NCI-H146 (cell line): ENCODE measurements at regions not wholly inside any gene's neighbourhood (a gene's known extent, or its start where the extent isn't known, plus 50 kb on each side); places are given as distances from the start of the nearest gene placed in this dataset.
"Not testable (repeated sequence)": the region's sequence is repeated elsewhere in the genome, so short reads cannot be mapped to it uniquely, and the experiment has no call there.

Experiments used
- DNase-seq: peaks from one replicate; lab custom pipeline; 2025; lab: John Stamatoyannopoulos, UW

DNA sequence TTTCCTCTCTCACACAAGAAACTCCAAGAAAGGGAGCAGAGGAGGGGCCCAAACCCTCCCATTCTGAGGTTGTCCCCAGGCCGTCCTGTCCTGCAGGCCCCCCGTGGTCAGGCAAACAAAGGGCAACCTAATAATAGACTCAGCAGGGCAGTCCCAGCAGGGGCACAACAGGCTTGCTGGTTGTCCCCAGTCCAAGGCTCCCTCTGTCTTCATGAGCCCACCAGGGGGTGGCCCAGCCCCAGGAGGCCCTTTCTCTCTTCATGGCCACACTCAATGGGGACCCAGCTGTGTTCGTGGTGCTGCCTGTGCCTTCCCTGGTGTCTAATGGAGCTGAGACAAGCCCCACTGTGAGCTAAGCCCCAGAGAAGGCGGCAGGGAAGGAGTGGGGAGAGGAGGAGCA is 359.9 kb downstream of the ADGRD1 start:
- DNase-seq: no peak

DNA sequence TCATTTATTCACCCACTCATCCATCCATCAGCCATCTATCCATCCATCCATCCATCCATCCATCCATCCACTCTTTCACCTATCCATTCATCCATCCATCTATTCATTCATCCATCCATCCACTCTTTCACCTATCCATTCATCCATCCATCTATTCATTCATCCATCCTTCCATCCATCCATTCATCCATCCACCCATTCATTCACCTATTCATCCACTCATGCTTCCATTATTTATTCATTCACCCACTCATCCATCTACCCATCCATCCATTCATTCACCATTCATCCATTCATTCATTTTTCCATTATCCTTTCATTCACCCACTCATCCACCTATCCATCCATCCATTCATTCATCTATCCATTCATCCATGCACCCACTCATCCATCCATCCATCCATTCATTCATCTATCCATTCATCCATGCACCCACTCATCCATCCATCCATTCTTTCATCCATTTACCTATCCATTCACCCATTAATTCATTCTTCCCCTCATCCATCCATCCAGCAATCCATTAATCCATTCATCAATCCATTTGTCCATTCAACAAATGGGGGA is 360.9 kb downstream of the ADGRD1 start:
- DNase-seq: no peak

DNA sequence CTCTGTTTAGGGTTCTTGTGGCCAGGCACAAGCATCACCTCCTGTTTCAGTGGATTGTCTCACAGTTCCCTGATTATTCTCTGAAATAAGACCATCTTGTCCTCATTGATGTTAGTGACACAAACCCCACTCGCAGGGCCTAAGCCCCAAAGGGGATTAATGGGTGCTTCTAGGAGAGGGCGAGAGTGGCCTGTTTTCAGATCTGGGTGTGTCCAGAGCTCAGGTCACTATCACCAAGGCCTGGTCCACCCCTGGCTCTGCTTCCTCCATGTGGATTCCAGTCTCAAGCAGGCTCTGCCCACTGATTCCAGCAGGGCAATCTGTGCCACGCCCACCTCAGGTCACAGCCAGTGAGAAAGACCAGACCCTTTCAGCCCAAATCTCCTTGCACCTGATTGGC is 361.9 kb downstream of the ADGRD1 start:
- no peak for DNase-seq

DNA sequence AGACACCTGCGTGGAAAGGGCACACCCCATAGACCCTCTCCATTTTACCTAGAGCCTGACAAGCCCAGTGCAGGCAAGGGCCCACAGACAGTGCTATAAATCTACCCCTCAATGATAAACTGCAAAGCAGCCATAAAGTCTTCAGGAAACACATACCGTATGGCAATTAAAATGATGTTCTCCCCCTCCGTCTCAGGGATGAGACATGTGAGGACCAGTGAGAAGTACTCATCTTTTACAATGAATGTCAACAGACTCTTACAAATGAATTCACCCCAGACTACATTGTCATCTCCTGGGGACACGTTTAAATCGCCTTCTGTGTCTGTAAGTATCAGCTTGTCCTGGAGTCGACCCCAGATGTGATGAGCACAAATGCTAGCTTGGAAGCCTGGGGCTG is 362.7 kb downstream of the ADGRD1 start:
- DNase-seq: no peak

DNA sequence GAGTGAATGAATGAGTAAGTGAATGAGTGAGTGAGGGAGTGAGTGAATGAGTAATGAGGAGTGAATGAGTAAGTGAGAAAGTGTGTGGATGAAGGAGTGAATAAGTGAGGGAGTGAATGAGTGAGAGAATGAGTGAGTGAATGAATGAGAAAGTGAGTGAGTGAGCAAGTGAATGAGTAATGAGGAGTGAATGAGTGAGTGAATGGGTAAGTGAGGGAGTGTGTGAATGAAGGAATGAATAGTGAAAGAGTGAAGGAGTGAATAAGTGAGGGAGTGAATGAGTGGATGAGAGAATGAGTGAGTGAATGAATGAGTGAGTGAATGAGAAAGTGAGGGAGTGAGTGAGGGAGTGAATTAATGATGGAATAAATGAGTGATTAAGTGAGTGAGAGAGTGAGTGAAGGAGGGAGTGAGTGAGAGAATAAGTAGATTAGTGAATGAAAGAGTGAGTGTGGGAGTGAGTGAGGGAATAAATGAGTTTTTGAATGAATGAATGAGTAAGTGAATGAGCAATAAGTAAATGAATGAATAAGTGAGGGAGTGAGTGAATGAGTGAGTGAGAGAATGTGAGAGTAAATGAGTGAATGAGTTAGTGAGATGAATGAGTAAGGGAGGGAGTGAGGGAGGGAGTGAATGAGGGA is 364.5 kb downstream of the ADGRD1 start:
- DNase-seq: no peak

DNA sequence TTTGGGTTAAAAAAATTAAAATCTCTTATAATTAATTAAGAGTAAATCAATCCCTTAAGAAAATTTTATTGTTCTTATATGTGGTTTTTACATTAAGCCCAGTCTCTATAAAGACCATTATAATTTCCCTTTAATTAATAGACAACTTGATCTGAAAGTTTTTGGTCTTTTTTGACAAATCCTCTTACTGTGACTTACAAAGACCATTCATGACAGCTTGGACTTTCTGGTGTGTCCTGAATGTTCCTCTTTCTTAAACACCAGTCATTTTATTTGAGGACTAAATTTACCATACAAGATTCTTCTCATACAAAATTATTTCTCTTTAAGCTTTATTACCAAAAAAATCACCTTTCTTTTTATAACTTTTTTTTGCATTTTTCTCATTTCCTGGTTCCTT is 368.3 kb downstream of the ADGRD1 start:
- DNase-seq: no peak

DNA sequence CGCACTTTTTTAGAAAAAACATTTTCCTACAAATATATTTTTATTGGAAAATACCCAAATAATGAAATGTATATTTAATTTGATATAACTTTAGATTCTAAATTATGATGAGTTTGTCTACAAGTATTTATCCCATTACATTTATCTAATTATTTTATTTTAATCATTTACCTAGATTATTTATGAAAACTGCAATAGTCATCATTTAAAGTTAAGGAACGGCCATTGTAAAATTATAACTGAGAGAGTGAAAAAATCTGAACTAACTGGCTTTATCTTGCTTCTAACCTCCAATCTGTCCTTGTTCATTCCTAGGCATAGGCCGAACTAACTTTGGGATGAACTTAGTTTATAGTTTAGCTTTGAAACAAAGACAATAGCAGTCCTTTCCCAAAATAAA is 368.8 kb downstream of the ADGRD1 start:
- not testable (repeated sequence) for DNase-seq

DNA sequence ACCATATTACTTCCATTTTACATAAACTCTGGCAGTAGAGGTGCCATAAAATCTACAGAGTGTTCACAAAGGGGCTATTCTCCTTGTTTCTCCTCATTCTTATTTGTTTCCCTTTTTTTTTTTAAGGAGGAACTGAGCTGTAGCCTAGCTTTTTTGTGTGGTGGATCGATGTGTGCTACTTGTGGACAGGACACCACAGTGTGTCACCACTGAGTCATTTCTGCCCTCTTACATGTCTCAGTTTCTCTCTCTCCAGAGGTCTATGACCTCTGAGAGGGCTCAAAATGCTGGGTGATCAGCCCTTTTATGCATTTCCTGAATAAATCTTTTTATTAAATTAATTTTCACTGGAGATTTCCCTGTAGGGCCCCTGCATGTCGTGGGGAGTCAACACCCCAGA is 370.2 kb downstream of the ADGRD1 start:
- no peak for DNase-seq

DNA sequence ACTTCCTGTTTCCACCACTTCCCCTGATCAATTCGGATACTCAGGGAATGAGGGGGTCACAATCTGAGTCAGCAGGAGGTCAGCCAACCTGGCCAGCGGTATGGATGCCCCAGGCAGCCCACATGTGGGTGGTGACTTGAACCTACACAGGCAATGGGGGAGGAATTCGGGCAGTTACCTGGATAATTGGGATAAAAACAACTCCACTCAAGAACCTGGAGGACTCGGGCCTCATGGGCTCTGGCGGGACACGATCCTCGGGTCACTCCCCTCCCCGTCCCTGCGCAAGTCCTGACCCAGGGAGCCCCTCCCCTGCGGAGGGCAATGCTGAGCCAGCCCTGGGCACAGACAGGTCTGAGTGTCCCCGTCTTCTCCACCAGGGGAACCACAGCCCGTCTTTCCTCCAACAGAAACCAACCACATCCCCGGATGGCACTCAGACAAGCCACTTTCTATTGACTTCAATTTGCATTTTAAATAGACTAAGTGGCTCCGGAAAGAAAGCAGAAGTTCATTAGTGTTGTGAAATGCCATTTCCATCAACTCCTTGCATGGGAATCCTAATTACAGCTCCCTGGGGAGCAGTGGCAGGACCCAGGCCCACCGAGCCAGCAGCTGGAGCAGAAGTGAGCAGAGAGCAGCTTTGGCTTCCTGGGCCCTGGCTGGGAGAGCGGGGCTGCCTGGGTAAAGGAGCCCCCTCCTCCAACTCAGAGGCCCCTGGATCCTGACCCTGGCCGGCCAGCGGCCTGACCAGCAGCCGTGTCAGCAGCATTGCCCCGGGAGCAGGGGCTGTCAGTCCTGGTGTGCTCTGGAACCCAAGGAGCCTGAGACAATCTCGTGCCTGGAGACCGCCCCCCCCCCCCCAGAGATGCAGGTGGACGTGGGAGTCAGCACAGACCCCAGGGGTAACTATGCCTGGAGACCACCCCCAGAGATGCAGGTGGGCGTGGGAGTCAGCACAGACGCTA is 374.1 kb downstream of the ADGRD1 start:
- no peak for DNase-seq

DNA sequence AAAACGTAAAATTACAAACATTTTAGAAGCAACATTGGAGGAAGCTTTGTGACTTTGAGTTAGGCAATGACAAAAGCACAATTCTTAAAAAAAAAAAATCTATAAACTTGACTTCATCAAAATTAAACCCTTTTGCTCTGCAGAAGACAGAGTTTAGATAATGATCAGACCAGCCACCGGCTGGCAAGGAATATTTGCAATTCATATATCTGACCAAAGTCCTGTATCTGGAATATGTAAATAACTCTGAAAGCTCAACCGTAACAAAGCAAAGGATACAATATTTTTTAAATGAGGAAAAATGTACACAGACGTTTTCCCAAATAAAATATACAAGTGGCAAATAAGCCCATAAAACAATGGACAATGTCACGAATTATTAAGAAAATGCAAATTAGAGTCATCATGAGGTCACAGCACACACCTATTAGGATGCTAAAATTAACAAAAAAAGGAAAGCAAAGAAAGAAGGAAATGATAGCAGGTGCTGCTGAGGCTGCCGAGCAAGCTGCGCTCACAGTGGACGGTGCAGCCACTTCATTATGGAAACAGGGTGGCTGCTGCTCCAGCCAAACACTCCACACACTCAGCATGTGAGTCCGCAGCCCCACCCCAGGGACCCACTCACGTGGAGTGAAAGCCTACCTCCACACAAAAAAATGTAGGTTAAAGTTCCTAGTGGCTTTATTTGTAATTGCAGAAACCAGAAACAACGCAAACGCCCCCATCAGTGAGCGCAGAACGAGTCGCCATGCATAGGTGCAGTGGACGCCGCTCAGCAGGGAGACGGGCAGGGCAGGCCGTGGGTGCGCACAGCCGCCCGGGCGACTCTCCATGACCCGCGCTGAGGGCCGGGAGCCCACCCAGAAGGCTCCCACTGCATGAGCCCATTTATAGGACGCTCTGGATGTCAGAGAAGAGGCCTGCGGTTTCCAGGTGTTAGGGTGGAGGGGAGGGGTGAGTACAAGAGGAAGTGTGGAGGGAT is 375.4 kb downstream of the ADGRD1 start:
- not testable (repeated sequence) for DNase-seq

DNA sequence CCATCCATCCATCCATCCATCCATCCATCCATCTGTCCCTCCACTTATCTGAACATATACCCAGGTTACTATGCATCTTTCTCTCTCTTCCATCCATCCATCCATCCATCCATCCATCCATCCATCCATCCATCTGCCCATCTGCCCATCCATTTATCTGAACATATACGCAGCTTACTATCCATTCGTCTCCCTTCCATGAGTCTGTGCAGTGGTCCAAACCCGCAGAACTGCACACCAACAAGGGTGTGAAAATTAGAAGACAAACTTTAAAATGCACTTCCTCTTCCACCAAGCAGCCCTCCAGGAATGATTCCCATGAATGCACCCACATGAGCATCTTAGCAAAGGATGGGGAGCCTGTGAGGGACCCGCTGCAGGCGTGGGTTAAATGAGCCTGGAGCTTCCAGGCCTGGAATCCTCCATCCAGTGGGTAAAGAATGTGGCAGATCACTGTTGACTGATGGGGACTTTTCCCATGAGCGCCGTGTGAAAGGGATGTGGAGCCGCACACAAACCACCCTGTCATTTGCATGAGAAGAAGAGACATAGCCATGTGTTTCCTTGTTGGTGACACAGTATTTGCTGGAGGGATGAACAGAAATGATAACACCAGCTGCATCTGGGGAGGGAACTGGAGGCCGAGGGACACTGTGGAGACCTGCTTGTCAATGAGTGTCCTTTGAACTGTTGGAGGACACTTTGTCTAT is 376.6 kb downstream of the ADGRD1 start:
- no peak for DNase-seq

DNA sequence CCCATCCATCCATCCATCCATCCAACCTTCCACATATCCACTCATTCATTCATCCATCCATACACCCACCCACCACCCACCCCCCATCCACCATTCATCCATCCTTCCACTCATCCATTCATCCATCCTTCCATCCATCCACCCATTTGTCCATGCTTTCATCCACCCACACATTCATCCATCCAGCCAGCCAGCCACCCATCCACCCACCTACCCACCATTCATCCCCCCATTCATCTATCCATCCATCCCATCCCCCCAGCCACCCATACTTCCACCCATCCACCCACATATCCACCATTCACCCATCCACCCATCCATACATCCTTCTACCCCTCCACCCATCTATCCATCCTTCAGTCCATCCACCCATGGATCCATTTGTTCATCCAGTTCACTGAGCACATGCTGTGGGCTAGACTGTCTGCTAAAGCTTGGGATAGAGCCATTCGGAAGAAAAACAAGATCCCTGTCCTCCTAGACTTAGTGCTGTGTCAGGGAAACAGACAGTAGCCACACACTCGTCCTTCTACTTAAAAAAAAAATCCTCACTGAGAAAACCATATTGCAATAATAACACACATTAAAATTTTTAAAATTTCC is 377.5 kb downstream of the ADGRD1 start:
- DNase-seq: no peak

DNA sequence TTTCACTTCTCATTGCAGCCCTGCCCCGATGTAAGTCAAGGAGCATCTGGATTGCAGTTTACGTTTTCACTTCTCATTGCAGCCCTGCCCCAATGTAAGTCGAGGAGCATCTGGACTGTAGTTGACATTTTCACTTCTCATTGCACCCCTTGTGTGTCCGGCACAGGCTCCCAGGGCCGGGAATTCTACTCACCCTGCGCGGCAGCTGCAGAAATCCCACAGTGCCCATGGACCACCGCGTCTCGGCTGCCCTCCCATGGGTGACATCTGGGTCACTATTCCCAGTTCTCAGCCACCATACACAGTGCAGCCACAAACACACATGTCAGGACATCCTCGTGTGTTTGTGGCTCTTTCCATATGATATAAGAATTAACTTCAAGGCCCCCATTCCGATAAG is 378.5 kb downstream of the ADGRD1 start:
- no peak for DNase-seq

DNA sequence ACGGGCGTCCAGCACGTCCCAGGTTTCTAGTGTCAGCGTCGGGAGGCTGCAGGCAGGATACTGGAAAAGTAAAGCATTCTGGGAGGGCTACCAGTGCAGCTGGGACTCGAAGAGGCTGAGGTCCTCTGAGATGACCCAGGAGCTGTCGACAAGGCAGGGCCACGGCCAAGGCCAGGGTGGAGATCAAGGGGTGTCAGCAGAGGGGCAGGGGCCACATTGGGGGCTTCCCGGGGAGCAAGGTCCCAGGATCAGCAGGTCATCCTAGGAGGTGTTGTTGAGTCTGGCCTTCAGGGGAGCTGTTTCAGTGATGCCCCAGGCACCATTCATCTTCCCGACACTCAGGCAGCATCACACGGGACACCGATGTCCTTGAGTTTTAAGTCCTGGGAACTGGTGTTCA is 377.8 kb upstream of the SFSWAP start:
- DNase-seq: no peak

DNA sequence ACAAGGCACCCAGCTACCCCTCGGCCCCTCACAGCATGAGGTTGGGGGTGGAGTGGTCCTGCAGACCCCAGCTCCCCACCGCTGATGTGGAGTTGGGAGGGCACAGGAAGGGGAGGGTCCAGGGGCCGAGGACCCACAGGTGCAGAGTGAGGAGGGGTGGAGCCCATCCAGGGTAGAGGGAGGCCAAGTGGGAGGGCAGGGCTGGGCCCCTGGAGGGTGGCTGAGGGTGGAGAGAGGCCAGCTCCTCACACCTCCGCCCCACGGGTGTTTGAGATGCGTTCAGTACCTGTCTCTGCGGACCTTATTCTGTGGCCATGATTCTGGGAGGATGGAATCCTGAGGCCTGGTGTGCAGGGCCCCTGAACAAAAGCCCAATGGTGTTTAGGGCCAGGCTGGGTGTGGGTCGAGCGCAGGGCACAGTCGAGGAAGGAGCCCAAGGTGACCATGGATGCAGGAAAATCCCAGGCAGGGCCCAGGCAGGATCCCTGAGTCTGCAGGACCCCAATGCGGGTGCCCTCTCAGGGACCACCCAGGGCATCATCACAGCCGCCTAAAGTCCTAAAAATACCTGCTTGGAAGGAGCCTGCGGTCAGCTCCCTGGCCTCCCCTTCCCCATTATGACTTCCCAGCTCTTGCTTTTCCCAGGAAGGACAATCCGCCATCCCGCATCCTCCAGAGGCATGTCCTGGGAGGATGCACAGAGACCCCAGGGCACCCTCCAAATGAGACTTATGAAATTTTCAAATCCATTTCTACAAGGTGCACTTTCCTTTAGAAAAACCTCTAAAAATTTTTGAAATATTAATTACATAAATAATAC is 377.1 kb upstream of the SFSWAP start:
- no peak for DNase-seq

DNA sequence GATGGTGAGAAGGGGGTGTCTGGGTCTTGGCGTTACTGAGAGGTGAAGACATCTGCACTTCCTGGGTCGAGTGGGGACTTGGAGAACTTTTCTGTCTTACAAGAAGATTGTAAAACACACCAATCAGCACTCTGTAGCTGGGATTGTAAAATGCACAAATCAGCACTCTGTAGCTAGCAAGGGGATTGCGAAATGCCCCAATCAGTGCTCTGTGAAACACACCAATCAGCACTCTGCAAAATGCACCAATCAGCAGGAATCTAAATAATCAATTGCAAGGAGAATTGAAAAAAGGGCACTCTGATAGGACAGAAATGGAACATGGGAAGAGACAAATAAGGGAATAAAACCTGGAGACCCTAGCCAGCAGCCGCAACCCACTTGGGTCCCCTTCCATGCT is 376.1 kb upstream of the SFSWAP start:
- DNase-seq: no peak

DNA sequence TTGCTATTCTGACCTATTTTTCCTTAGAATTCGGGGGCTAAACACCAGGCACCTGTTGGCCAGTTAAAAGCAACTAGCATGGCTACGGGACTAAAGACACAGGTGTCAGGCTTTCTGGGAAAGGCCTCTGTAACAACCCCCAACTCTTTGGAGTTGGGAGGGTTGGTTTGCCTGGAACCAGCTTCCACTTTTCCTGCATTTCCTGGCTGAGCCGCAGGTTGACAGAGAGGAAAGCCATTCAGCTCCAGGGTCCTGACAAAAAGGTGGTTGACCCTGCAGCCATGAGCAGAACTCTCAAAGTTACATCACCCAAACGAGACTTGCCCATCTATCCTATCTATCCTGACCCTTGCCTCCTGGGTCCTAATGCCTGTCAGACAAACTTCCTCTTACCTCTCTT is 375.4 kb upstream of the SFSWAP start:
- no peak for DNase-seq

DNA sequence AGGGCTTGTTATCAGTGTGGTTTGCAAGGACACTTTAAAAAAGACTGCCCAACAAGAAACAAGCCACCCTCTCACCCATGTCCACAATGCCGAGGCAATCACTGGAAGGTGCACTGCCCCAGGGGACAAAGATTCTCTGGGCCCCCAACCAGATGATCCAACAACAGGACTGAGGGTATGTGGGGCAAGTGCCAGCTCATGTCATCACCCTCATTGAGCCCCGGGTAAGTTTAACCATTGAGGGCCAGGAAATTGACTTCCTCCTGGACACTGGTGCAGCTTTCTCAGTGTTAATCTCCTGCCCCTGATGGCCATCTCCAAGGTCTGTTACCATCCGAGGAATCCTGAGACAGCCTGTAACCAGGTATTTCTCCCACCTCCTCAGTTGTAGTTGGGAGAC is 373.0 kb upstream of the SFSWAP start:
- DNase-seq: not testable (repeated sequence)

DNA sequence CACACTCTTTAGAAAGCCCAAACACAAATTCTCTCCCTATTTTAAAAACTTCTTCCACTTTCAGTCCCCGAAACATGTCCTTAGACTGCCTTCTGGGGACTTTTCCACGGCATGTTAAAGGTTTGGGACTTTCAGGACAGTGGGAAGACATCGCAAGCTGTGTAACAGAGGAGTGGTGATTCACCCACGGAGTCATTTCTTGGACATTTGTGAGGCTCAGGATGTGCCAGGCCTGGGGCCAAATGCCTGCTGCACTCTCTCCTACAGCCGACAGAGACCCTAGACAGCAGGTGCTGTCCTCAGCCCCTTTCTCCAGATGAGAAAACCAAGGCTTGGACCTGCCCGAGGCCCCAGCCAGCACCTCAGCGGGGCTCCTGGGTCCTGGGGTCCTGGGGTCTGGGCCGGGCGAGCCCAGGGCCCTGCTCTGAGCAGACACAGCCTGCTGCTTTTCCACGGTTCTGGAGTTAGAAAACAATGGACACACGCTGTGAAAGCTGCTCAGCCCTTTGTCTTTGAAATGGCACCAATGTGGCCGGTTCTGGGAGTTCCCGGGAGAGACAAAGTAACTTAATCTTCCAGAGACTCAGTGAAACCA is 370.2 kb upstream of the SFSWAP start:
- no peak for DNase-seq

DNA sequence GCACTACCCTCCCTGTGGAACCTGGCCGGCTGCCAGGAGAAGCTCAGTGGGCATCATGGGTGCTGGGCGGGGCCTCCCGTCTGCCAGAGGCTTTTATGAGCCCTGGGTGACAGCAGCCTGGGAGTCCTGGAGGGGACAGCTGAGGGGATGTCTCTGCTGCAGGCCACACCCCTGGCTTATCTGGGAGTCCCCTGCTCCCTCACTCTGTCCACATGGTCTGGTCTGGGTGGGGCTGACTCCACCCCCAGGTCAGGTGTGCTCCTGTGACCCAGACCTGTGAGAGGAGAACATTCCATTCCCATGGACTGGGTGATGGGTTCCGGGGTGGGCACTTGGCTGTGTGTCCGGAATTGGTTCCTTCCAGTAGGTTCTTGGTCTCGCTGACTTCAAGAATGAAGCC is 369.3 kb upstream of the SFSWAP start:
- not testable (repeated sequence) for DNase-seq
